Mesendoderm (in vitro differentiated cells): ENCODE measurements at regions not wholly inside any gene's neighbourhood (a gene's known extent, or its start where the extent isn't known, plus 50 kb on each side); places are given as distances from the start of the nearest gene placed in this dataset.
"Not testable (repeated sequence)": the region's sequence is repeated elsewhere in the genome, so short reads cannot be mapped to it uniquely, and the experiment has no call there.

Experiments used
- DNase-seq: peaks from one replicate; pipeline ENCODE4 v3.0.0; 2013
- H2AK5ac ChIP-seq: 2 replicates; pipeline ENCODE4 v1.6.1; 2013; ENCODE audit warnings: low read length, inconsistent platforms
- H2BK120ac ChIP-seq: 2 replicates; pipeline ENCODE4 v1.6.1; 2013; ENCODE audit warnings: low read depth, mild to moderate bottlenecking, low read length, moderate library complexity, mixed read lengths
- H2BK15ac ChIP-seq: replicated peaks from 2 replicates; pipeline ENCODE4 v1.6.1; 2013; ENCODE audit warnings: low read depth, mild to moderate bottlenecking, moderate library complexity
- H2BK5ac ChIP-seq: 2 replicates; pipeline ENCODE4 v1.6.1; 2013; ENCODE audit warnings: low read length, inconsistent platforms
- H3K18ac ChIP-seq: 2 replicates; pipeline ENCODE4 v1.6.1; 2013; ENCODE audit warnings: mild to moderate bottlenecking, low read length, mixed read lengths
- H3K23ac ChIP-seq: one replicate; pipeline ENCODE4 v1.6.1; 2013; ENCODE audit warnings: low read length
- H3K27ac ChIP-seq: 2 replicates; pipeline ENCODE4 v1.5.1; 2013; ENCODE audit warnings: low read depth, mild to moderate bottlenecking, inconsistent platforms, low read length, moderate library complexity
- H3K27me3 ChIP-seq: 2 replicates; pipeline ENCODE4 v1.6.1; 2013; ENCODE audit warnings: low read length, control low read depth, mild to moderate bottlenecking, inconsistent platforms; ENCODE audit not compliant: insufficient read depth, poor library complexity
- H3K36me3 ChIP-seq: 2 replicates; pipeline ENCODE4 v1.6.1; 2013; ENCODE audit warnings: low read length, inconsistent platforms; ENCODE audit not compliant: control insufficient read depth, insufficient read depth
- H3K4ac ChIP-seq: one replicate; pipeline ENCODE4 v1.6.1; 2013; ENCODE audit warnings: low read depth, mild to moderate bottlenecking, low read length, moderate library complexity
- H3K4me1 ChIP-seq: 2 replicates; pipeline ENCODE4 v1.6.1; 2013; ENCODE audit warnings: low read depth, low read length, inconsistent platforms; ENCODE audit not compliant: control insufficient read depth
- H3K4me2 ChIP-seq: 2 replicates; pipeline ENCODE4 v1.6.1; 2013; ENCODE audit warnings: low read length
- H3K4me3 ChIP-seq: 2 replicates; pipeline ENCODE4 v1.5.1; 2013; ENCODE audit warnings: mild to moderate bottlenecking, low read length
- H3K56ac ChIP-seq: one replicate; pipeline ENCODE4 v1.6.1; 2013; ENCODE audit warnings: low read length
- H3K79me1 ChIP-seq: 2 replicates; pipeline ENCODE4 v1.6.1; 2013; ENCODE audit warnings: low read length, inconsistent platforms
- H3K79me2 ChIP-seq: 2 replicates; pipeline ENCODE4 v1.6.1; 2013; ENCODE audit warnings: mild to moderate bottlenecking, low read length; ENCODE audit not compliant: control insufficient read depth, insufficient read depth
- H3K9ac ChIP-seq: 2 replicates; pipeline ENCODE4 v1.6.1; 2013; ENCODE audit warnings: low read length, inconsistent platforms
- H4K5ac ChIP-seq: one replicate; pipeline ENCODE4 v1.6.1; 2013; ENCODE audit warnings: low read length
- H4K8ac ChIP-seq: one replicate; pipeline ENCODE4 v1.6.1; 2013; ENCODE audit warnings: low read depth, mild to moderate bottlenecking, control low read depth, low read length, moderate library complexity
- WGBS: extraction: QIAGEN DNeasy Blood & Tissue Kit; methylation state at CpG from one replicate; pipeline ENCODE4 v1.1.7; 2013; ENCODE audit warnings: low lambda C conversion rate, missing lambda C conversion rate; ENCODE audit not compliant: insufficient coverage; ENCODE audit errors: extremely low coverage; 5-methylcytosine and 5-hydroxymethylcytosine counted together

DNA sequence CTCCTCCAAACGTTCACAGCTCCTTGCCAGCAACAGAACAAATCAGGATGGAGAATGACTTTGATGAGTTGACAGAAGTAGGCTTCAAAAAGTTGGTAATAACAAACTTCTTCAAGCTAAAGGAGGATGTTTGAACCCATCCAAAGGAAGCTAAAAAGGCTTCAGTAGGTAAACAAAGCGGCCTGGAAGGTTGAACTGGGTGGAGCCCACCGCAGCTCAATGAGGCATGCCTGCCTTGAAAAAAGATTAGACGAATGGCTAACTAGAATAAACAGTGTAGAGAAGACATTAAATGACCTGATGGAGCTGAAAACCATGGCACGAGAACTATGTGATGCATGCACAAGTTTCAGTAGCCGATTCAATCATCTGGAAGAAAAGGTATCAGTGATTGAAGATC lies 1369.0 kb upstream of the SORCS1 start:
- H3K79me1 ChIP-seq = not testable (repeated sequence)

DNA sequence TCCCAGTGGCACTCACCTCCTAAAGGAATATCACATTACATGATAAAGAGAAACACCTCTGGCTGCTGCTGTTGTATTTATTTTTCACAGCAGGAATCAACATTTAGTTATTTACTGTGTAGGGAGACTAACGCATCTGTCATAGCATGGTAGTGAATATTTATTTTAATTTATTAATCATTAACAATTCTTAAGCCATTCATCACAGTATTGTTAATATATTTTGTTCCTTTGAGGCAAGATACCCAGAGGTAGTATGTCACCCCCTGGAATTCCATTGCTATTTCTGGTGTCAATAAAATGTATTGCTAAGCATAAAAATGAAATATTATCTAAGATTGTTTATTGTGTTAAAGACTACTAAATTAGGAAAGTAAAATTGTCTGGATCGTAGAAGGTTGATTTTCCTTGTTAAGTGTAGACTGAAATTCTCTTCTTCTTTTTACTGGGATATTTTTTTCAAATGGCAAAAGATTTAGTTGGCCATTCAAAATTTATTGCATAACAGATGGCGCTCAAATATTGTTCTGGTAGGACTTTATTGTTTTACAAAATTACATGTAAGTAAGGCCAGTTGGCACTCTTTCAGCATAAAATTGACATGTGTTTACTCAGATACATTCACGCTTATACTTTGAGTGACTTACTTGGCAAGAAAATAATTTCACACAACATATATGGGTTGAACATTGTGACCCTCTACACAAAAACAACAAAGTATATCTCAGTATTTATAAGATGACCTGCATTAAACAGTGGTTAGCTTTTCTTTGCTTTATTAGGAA lies 1358.7 kb upstream of the SORCS1 start:
- H2AK5ac ChIP-seq = no peak overlapping the region
- H3K4ac ChIP-seq = no peak overlapping the region
- H3K4me2 ChIP-seq = no peak overlapping the region
- H2BK15ac ChIP-seq = no peak overlapping the region
- DNase-seq = no peak
- H3K79me2 ChIP-seq = no peaks in the 10 kb centered on the region
- no peak overlapping the region for H4K5ac ChIP-seq
- H4K8ac ChIP-seq = no peak overlapping the region
- H3K27ac ChIP-seq = no peak overlapping the region
- no CpG with 5 or more reads among the region's 4 CpGs for WGBS
- H3K36me3 ChIP-seq = no peaks in the 10 kb centered on the region
- H3K27me3 ChIP-seq = no peaks in the 10 kb centered on the region
- H3K18ac ChIP-seq = no peak overlapping the region
- H3K4me1 ChIP-seq = no peaks in the 10 kb centered on the region
- H3K79me1 ChIP-seq = no peaks in the 10 kb centered on the region
- H3K23ac ChIP-seq = no peak overlapping the region
- H3K4me3 ChIP-seq = no peak overlapping the region
- H3K9ac ChIP-seq = no peak overlapping the region
- H2BK120ac ChIP-seq = no peak overlapping the region
- H3K56ac ChIP-seq = no peak overlapping the region
- no peak overlapping the region for H2BK5ac ChIP-seq

More for the DNA sequence above, 1369.0 kb upstream of the SORCS1 start:
- H3K79me2 ChIP-seq, H3K4me3 ChIP-seq, H3K4me2 ChIP-seq, H3K18ac ChIP-seq, DNase-seq, H2AK5ac ChIP-seq, H3K23ac ChIP-seq, H3K4me1 ChIP-seq, H2BK15ac ChIP-seq, H2BK120ac ChIP-seq, H4K5ac ChIP-seq, H3K27ac ChIP-seq, H3K27me3 ChIP-seq, H3K36me3 ChIP-seq, H3K9ac ChIP-seq, H4K8ac ChIP-seq, H3K56ac ChIP-seq, H3K4ac ChIP-seq, H2BK5ac ChIP-seq: not testable (repeated sequence)
- no CpG with 5 or more reads among the region's 6 CpGs for WGBS

GRCh38 chr10:108521827-108522492 lies 1357.5 kb upstream of the SORCS1 start:
- H3K4me2 ChIP-seq = no peak overlapping the region
- no peak overlapping the region for H3K56ac ChIP-seq
- no peak for DNase-seq
- no peaks in the 10 kb centered on the region for H3K79me2 ChIP-seq
- H3K27me3 ChIP-seq = no peaks in the 10 kb centered on the region
- no peak overlapping the region for H3K27ac ChIP-seq
- H3K9ac ChIP-seq = no peak overlapping the region
- H2BK120ac ChIP-seq = no peak overlapping the region
- no peaks in the 10 kb centered on the region for H3K4me1 ChIP-seq
- H3K36me3 ChIP-seq = no peaks in the 10 kb centered on the region
- H2AK5ac ChIP-seq = no peak overlapping the region
- no peak overlapping the region for H2BK15ac ChIP-seq
- 100% methylated on average over 1 of the region's 8 CpGs for WGBS
- no peak overlapping the region for H3K4ac ChIP-seq
- H3K4me3 ChIP-seq = no peak overlapping the region
- no peak overlapping the region for H4K5ac ChIP-seq
- H3K23ac ChIP-seq = no peak overlapping the region
- H3K79me1 ChIP-seq = no peaks in the 10 kb centered on the region
- no peak overlapping the region for H3K18ac ChIP-seq
- H2BK5ac ChIP-seq = no peak overlapping the region
- H4K8ac ChIP-seq = no peak overlapping the region

GRCh38 chr10:108515821-108516220 lies 1351.3 kb upstream of the SORCS1 start:
- DNase-seq = no peak
- no peak overlapping the region for H2BK120ac ChIP-seq
- H2BK5ac ChIP-seq = no peak overlapping the region
- H3K79me2 ChIP-seq = no peaks in the 10 kb centered on the region
- H3K23ac ChIP-seq = no peak overlapping the region
- H3K18ac ChIP-seq = no peak overlapping the region
- H3K56ac ChIP-seq = no peak overlapping the region
- no peak overlapping the region for H2AK5ac ChIP-seq
- H2BK15ac ChIP-seq = no peak overlapping the region
- no peaks in the 10 kb centered on the region for H3K27me3 ChIP-seq
- no CpG with 5 or more reads among the region's 2 CpGs for WGBS
- no peak overlapping the region for H3K27ac ChIP-seq
- H3K4me3 ChIP-seq = no peak overlapping the region
- no peak overlapping the region for H3K4ac ChIP-seq
- H4K8ac ChIP-seq = no peak overlapping the region
- H3K4me1 ChIP-seq = no peaks in the 10 kb centered on the region
- H3K9ac ChIP-seq = no peak overlapping the region
- no peak overlapping the region for H4K5ac ChIP-seq
- no peaks in the 10 kb centered on the region for H3K79me1 ChIP-seq
- no peak overlapping the region for H3K4me2 ChIP-seq
- no peaks in the 10 kb centered on the region for H3K36me3 ChIP-seq

DNA sequence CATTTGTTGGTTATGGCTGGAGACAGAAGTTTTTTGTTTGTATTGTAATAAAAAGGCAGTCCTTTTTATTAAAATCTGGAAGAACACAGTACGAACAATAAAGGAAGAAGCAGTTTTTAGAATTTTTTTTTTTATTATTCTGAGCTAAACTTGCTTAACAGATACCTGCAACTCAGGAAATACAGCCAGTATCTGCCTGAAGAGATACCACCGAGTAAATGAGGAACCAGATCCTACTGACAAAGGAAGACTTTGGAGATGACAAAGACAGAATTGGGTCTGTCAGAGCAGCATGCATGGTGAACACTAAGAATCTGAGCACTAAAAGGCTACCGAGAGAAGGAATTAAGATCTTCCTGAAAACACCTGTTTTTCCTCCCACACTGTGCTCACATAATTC lies 1335.9 kb upstream of the SORCS1 start:
- Histone ChIP-seq H3K79me1 (no peaks in the 10 kb centered on the region), H4K5ac (no peak overlapping the region), H3K18ac (no peak overlapping the region), H3K27me3 (no peaks in the 10 kb centered on the region), H3K4me2 (no peak overlapping the region), H2BK5ac (no peak overlapping the region), H3K56ac (no peak overlapping the region), H2BK120ac (no peak overlapping the region), H3K36me3 (no peaks in the 10 kb centered on the region), H3K23ac (no peak overlapping the region), H3K4ac (no peak overlapping the region), H3K79me2 (no peaks in the 10 kb centered on the region), H2BK15ac (no peak overlapping the region), H2AK5ac (no peak overlapping the region), H4K8ac (no peak overlapping the region), H3K4me3 (no peak overlapping the region), H3K9ac (no peak overlapping the region), H3K4me1 (no peaks in the 10 kb centered on the region), H3K27ac (no peak overlapping the region)
- no peak for DNase-seq
- WGBS = no CpG with 5 or more reads among the region's 3 CpGs
